Cerebellar cortex (tissue), 1 donor: ENCODE measurements at regions not wholly inside any gene's neighbourhood (a gene's known extent, or its start where the extent isn't known, plus 50 kb on each side); places are given as distances from the start of the nearest gene placed in this dataset.
"Not testable (repeated sequence)": the region's sequence is repeated elsewhere in the genome, so short reads cannot be mapped to it uniquely, and the experiment has no call there.

Experiments used
- DNase-seq: peaks from one replicate; pipeline ENCODE4 v3.0.0-alpha.2; 2015; ENCODE audit warnings: low spot score

GRCh38 chr5:1731091-1731639 lies 68.5 kb downstream of the MRPL36 start:
- DNase-seq = no peak

GRCh38 chr5:1730487-1730847 lies 69.2 kb downstream of the MRPL36 start:
- no peak for DNase-seq

GRCh38 chr5:1729641-1730486 lies 69.8 kb downstream of the MRPL36 start:
- no peak for DNase-seq

- no peak for DNase-seq
Observed at GRCh38 chr5:1728846-1729245, 70.8 kb downstream of the MRPL36 start.

- DNase-seq = no peak
Observed at GRCh38 chr5:1727571-1727970, 72.1 kb downstream of the MRPL36 start.

- no peak for DNase-seq
Observed at GRCh38 chr5:1726956-1727355, 72.7 kb downstream of the MRPL36 start.

GRCh38 chr5:1726469-1726865 lies 73.2 kb downstream of the MRPL36 start:
- no peak for DNase-seq

- no peak for DNase-seq
Observed at GRCh38 chr5:1725641-1726468, 73.8 kb downstream of the MRPL36 start.

GRCh38 chr5:1724822-1725602 lies 74.6 kb downstream of the MRPL36 start:
- no peak for DNase-seq

- DNase-seq = no peak
Observed at GRCh38 chr5:1723957-1724821, 75.4 kb downstream of the MRPL36 start.

- DNase-seq = no peak
Observed at GRCh38 chr5:1723476-1723875, 76.2 kb downstream of the MRPL36 start.

GRCh38 chr5:1722877-1723276 lies 76.8 kb downstream of the MRPL36 start:
- DNase-seq = no peak

GRCh38 chr5:1720396-1721110 lies 79.1 kb downstream of the MRPL36 start:
- no peak for DNase-seq

GRCh38 chr5:1719860-1720259 lies 79.8 kb downstream of the MRPL36 start:
- no peak for DNase-seq

- DNase-seq = peak; percentile 2
Observed at GRCh38 chr5:1718669-1719068, 81.0 kb downstream of the MRPL36 start.

- not testable (repeated sequence) for DNase-seq
Observed at GRCh38 chr5:1710091-1710490, 89.5 kb downstream of the MRPL36 start.

GRCh38 chr5:1709171-1709803 lies 90.3 kb downstream of the MRPL36 start:
- DNase-seq = no peak

GRCh38 chr5:1708592-1709141 lies 91.0 kb downstream of the MRPL36 start:
- DNase-seq = no peak

- DNase-seq = no peak
Observed at GRCh38 chr5:1707467-1707866, 92.2 kb downstream of the MRPL36 start.

GRCh38 chr5:1706428-1706827 lies 93.2 kb downstream of the MRPL36 start:
- DNase-seq = no peak
